ENCODE measurements at regions not wholly inside any gene's neighbourhood (a gene's known extent, or its start where the extent isn't known, plus 50 kb on each side); places are given as distances from the start of the nearest gene placed in this dataset.

DNA sequence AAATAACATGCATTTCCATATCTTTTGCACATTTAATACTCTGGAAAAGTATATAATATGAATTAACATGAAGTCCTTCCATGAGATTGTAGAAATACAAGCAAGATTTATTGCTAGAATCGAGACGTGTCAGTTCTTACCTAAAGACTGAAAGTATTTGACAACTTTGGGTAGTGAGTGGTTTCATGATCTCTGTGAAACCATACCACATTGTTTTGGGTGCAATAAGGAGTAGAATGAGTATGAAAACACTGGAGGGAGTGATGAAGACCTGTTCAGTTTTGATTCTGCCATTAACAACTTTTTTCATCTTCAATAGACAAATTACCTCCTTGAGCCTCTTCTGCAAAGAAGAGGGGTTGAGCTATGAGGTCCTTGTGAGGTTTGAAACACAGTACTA is 133.7 kb downstream of the NUDT12 start:
- Histone ChIP-seq H3K18ac (ENCODE audit: low read depth, low read length) (peak overlapping the region; percentile 2; the same call in 1 of the 2 replicates), H3K23ac (ENCODE audit: low read depth, low read length) (no peak overlapping the region), H2BK20ac (ENCODE audit: low read depth, low read length) (peak overlapping the region; percentile 80), H2AK5ac (ENCODE audit: low read depth, low read length) (0 out of 2 replicates have a peak overlapping the region, but pooled peaks have one; percentile 20), H4K20me1 (ENCODE audit: insufficient read depth, low read length) (no peaks in the 10 kb centered on the region), H3K14ac (replicated peaks; ENCODE audit: low read depth, low read length) (0 out of 2 replicates have a peak overlapping the region, but pooled peaks have one; percentile 61), H4K8ac (ENCODE audit: low read depth in 2 of 2, low read length in 2 of 2) (peak overlapping the region in 1 of 2 experiments; percentile 19; a peak in 1 of 4 replicates), H4K91ac (ENCODE audit: insufficient read depth, low read depth, low read length) (no peak overlapping the region), H2BK15ac (ENCODE audit: low read depth, low read length) (no peak overlapping the region), H3K4me1 (ENCODE audit: control insufficient read depth, insufficient read depth, low read length) (peaks cover 12% of the 10 kb centered on the region), H3K27ac (ENCODE audit: insufficient read depth, low read length) (no peak overlapping the region), H2AK9ac (replicated peaks; ENCODE audit: low read depth, low read length, poor library complexity) (no peak overlapping the region), H3K4ac (ENCODE audit: low read depth, low read length) (peak overlapping the region; percentile 48; the same call in 1 of the 2 replicates), H3K4me3 (ENCODE audit: insufficient read depth, low read depth, low read length) (no peak overlapping the region), H3K36me3 (ENCODE audit: control insufficient read depth, insufficient read depth, low read length) (no peaks in the 10 kb centered on the region), H4K5ac (ENCODE audit: low read depth, low read length) (no peak overlapping the region; the same call in 1 of the 2 replicates), H3K4me2 (ENCODE audit: low read depth, low read length) (no peak overlapping the region), H2BK5ac (ENCODE audit: low read depth, low read length, poor library complexity, severe bottlenecking) (peak overlapping the region; percentile 65), H2BK120ac (ENCODE audit: low read depth, low read length) (peak overlapping the region; percentile 79), H2AFZ (replicated peaks; ENCODE audit: low read length, poor library complexity) (no peak overlapping the region), H3K9me1 (ENCODE audit: insufficient read depth, low read length) (peaks cover 6% of the 10 kb centered on the region), H3K9me3 (ENCODE audit: control insufficient read depth, insufficient read depth, low read length) (no peaks in the 10 kb centered on the region), H3K79me1 (ENCODE audit: low read depth in 1 of 2, low read length in 2 of 2) (no peaks in the 10 kb centered on the region), H3K27me3 (ENCODE audit: control insufficient read depth, insufficient read depth, low read length) (no peaks in the 10 kb centered on the region), H3K56ac (ENCODE audit: extremely low read depth, insufficient read depth, low read length) (no peak overlapping the region), H3K9ac (ENCODE audit: low read depth, low read length) (no peak overlapping the region)
- in situ Hi-C loops (cut with MboI; ENCODE audit: low sequenced_read_pairs) (no loop called here), dilution Hi-C loops (cut with HindIII; ENCODE audit: low sequenced_read_pairs, unreplicated experiment) (no loop called here), intact Hi-C loops (cut with micrococcal nuclease) (loop anchor here (5.0 kb wide), 1 partner anchor 167 kb away; no protein-coding TSS in a partner anchor)
- ATAC-seq (ENCODE audit: low read depth): no peak
- POLR2A ChIA-PET (ENCODE audit: unreplicated experiment): interaction anchor here (0.5 kb wide), 1 partner anchor 73 kb away, joined by 7 read pairs; no protein-coding TSS in a partner anchor
- BruUV-seq (replicated peaks): no TSS peak
- CTCF ChIA-PET: no interaction called here
- no peak for DNase-seq
- TF ChIP-seq CEBPB (IDR thresholded peaks at IDR 0.05; ENCODE audit: low read depth, low read length) (no peak), RCOR1 (IDR thresholded peaks at IDR 0.05; ENCODE audit: insufficient replicate concordance, low read length) (no peak), MAFK (IDR thresholded peaks at IDR 0.05; ENCODE audit: low read depth, low read length) (no peak), FOS (IDR thresholded peaks at IDR 0.05; ENCODE audit: low read depth, low read length) (no peak), CHD1 (IDR thresholded peaks at IDR 0.05; ENCODE audit: low read depth, low read length) (no peak), SMC3 (IDR thresholded peaks at IDR 0.05; ENCODE audit: low read depth, low read length) (no peak), MAZ (IDR thresholded peaks at IDR 0.05; ENCODE audit: borderline replicate concordance, low read depth, low read length) (no peak), POLR2A (IDR thresholded peaks at IDR 0.05; ENCODE audit: low read depth, low read length) (no peak)
- TF ChIP-seq, protein P1, sequence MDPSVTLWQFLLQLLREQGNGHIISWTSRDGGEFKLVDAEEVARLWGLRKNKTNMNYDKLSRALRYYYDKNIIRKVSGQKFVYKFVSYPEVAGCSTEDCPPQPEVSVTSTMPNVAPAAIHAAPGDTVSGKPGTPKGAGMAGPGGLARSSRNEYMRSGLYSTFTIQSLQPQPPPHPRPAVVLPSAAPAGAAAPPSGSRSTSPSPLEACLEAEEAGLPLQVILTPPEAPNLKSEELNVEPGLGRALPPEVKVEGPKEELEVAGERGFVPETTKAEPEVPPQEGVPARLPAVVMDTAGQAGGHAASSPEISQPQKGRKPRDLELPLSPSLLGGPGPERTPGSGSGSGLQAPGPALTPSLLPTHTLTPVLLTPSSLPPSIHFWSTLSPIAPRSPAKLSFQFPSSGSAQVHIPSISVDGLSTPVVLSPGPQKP (IDR thresholded peaks at IDR 0.05; ENCODE audit: borderline replicate concordance, low read depth, low read length): no peak
- no CpG with 5 or more reads among the region's 2 CpGs for WGBS, 2 experiments (ENCODE audit: extremely low coverage in 2 of 2, insufficient read length in 1 of 2)
